CD4-positive, alpha-beta T cell treated with Interferon gamma for 1 hour (primary cell): ENCODE measurements at regions not wholly inside any gene's neighbourhood (a gene's known extent, or its start where the extent isn't known, plus 50 kb on each side); places are given as distances from the start of the nearest gene placed in this dataset.

ENCODE experiments used
- DNase-seq: peaks from one replicate; pipeline ENCODE4 v3.0.0-alpha.2; 2020

DNA sequence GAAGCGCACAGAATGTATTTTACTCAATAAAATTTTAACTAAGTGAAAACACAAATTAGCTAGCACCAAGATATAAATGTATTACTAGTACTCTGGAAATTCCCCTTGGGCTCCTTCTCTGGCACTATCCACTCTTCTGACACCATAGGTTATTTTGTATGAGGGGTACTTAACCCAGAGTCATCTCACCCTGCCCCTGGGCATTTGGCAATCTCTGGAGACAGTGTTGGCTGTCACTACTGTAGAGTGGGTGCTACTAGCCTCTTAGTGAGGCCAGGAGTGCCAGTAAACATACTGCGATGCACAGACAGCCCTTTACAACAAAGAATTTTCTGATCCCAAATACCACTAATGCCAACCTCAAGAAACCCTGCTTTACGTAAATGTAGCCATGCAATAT is 246.3 kb upstream of the KBTBD8 start:
- DNase-seq, result no peak

DNA sequence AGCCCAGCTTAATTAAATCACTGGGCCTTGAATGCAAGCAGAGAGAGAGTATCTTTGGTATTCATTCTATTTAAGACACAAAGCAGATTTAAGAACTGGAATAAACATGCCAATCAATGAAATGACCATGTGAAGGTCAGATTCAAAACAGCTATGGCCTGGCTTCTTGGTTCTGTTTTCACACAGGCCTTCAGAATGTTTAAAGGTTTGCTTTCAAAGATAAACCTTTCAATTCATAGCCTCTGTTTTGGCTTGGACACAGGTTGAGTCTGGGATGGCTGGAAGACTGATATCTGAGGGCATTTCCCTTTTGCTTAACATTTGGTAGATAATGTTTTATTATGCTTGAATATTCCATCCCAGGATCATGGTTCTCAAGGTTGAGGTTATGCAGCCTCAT is 244.4 kb upstream of the KBTBD8 start:
- DNase-seq, result no peak

DNA sequence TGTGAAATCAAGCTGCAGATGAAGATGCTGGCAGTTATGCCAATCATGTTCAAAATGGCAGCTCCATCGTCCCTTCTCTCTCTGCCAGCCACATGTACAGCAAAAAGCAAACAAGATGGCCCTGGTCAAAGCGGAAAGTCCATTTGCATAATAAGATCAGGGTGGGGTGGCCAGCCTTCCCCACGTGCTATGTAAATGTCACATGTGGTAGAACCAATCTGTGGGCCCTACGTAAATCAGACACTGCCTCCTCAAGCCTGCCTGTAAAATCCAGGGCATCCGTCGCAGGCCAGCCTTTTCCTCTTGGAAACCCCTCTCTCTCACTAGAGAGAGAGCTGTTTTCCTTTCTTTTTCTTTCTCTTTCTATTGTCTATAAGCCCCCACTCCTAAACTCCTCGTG is 243.5 kb upstream of the KBTBD8 start:
- no peak for DNase-seq

DNA sequence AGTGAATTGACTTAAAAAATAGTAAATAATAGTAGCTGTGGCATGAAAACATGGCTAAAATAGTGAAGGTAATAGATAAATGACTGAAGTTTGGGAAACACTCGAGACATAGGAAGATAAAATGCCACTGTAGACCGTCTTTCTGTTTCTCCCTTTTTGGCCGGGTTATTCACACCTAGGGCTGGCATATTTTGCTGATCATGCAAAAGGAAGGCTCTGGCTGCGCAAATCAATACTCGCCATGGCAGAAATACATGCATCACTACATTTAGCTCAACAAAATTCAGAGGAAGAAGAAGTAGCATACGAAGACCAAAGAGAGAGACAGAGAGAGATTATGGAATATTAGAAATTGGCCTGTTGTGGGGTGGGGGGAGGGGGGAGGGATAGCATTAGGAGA is 242.2 kb upstream of the KBTBD8 start:
- no peak for DNase-seq

DNA sequence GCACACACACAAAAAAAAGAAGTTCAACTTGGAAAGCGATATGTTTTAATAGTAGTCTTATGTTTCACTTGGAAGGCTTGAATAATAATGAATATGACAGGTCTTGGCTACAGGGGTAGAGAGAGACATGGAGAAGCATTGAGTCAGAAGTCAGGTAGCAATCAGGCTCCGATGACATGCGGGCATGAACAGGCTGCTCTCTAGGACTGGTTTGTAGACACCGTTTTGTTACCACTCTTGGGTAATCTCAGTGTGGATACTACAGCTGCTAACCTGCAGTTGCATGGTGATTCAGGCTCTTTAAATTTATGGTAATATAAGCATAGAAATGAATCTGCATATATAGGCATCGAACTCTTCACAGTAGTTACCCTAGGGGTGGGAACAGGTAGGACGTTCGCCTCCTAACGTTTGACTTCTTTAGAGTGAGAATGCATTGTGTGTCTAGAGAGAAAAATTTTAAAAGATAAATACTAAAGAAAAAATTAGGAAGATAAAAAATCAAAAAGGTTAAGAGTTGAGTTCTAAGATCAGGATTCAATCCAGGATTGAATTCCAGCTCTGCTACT is 241.6 kb upstream of the KBTBD8 start:
- DNase-seq, result no peak

DNA sequence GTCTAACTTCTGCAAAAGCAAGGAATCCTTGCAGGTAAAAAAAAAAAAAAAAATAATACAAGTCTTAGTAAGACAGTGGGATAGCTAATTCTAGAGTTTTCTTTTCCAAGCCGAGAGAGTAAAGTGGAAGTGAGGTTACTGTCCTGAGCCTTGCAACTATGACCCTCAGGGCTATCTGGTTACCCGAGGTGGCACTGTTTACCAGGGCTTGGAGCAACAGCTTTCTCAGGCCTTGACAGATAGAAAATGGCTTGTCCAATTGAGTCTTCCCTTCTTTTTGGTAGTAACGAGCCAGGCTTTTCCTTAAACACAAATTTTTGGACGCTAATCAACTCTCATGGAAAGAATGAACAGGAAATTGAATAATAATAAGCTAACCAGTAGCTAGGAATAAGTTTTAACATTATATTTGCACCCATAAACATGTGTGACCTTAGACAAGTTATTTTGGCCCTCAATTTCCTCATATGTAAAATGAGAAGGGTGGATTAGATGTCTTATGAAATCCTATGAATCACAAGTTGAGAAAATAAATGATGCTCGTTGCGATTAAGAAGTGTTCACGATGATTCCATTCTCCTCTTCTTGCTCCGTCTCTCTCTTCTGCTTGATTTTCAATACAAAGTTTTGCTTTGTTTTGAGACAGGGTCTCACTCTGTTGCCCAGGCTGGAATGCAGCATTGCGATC is 236.9 kb upstream of the KBTBD8 start:
- DNase-seq, result no peak

DNA sequence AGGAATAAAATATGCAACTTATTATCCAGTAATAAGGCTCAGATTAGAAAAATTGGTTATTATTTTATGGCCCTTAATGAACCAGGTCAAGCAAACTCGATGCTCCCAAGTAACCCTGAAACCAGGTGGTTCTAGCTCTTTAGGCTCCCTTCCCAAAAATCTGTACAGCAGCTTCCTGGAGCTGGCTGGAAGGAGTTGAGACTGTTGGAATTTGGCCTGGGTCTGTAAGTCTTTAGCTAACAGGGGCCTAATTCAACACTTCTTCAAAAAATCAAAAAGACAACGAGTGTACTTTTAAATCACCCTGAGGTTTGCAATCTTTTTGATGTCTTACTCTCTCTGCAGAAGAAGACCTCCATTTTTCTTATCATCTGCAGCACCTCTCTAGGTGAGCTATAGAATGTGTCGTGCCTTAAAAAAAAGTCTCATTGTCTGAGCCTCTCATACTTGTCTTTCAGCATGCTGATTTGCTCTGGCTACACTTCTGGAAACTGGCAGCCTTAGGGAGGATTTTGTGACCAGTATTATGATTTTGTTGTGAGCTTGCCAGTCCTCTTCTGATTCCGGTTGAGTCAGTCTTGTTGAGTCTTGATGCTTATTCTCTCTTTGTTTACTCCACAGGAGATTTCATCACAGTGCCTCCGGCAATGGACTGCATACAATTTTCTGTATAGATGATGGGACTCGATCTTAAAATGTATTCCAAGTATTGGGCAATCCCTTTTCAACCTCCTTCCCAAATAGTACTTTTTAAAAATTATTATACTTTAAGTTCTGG is 235.0 kb upstream of the KBTBD8 start:
- no peak for DNase-seq

DNA sequence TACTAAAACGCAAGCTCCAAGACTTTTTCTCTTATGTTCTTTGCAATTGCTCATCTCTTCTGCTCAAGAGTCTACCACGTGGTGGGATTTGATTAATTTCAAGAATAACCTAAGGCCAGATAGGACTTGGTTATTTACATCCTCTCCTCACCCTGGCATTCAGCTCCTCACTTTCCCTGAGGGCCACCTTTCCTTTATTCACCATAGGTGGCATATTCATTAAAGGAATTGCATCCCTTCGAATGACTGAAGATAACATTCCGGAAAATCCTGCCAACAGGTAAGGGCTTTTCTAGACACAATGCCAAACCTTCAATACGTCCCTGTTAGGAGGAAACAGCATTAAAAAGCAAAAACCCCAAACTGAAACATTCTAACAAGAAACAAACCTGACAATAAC is 220.0 kb upstream of the KBTBD8 start:
- DNase-seq, result no peak

DNA sequence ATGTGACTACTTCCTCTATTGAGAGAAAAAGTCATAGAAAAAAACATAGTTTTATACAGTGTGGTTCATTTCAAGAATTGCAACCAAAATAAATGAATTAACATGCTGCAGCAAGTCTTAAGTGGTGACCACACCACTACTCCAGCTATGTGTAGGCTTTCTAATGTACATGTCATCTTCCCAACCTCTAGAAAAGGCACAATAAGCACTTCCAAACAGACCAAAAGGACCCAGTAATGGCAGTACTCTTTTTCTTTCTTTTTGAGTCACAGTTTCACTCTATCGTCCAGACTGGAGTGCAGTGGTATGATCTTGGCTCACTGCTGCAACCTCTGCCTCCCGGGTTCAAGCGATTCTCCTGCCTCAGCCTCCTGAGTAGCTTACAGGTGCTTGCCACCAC is 219.3 kb upstream of the KBTBD8 start:
- no peak for DNase-seq

DNA sequence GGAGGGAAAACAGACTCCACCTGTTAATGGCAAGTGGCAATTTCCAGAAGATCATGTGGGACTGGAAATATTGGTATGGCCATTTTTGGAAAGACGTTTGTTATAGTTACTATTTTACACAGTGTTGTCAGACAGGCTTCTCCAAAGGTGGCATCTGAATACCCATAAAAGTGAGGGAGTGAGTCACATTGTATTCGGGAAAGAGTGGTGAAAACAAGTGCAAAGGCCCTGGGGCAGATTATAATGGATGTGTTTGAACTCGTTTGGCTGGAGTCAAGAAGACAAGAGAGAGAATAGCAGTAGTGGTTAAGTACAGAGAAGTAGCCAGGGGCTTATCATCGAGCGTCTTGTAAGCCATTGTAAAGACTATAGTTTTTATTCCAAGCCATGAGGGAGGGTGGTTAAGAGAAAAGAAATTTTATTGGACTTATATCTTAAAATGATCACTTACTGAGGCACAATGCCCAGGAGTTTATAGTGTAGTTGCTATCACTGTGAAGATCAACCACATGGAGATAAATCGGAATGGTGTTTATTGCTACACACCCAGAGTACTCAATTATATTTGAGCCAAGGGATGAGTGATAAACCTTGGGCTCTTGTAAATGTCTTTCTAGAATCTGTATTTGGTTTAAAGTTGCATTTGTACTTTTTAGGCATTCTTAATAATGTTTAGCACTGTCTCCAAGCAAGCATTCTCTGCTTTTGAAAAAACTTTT is 212.8 kb upstream of the KBTBD8 start:
- no peak for DNase-seq

DNA sequence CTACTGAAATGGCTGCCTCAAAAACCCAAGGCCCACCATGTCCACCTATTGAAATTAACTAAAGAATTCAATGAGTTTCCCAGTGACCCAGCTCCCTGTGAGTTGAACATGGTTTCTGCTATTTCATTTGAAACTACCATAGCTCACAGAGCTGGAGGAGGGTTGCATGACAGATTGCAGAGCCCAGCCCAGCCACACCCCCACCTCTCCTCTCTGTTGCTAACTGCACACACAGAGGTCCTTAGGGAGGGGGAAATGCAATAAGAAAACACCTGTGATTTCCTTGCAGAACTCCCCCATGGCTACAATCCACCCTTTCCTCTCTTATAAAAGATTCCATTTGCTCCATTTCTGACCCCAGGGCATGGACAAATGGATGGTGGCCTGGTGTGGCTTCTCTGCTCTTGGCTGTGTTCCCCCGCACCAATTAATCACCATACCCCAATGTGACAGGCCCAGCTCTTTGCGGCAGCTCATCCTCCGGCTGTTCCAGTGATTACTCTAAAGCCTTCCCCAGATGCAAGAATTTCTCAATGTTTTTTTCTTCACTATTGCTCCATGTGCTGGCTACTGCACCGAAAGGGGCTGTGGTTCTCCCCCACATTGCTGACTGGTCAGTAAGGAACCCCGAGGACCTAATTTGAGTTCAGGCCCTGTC is 208.4 kb upstream of the KBTBD8 start:
- DNase-seq, result no peak

DNA sequence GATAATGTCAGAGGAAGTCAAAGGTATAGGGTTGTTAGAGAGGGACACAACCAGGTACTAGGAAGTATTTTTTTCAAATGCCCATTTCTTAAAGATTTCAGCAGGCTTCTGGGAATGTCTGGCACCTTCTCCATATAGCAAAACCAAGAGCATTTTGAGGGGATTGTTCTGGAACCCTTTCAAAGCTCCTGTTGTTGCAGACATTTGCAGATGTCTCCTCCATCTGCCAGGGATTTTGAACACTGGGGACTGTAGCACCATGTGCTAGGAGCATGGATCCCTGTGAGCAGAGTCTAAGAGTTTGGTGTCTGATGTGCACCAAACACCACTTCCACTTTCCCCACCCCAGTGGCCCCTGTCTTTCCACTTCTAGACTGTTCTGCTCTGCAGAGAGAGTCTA is 206.0 kb upstream of the KBTBD8 start:
- DNase-seq, result no peak

DNA sequence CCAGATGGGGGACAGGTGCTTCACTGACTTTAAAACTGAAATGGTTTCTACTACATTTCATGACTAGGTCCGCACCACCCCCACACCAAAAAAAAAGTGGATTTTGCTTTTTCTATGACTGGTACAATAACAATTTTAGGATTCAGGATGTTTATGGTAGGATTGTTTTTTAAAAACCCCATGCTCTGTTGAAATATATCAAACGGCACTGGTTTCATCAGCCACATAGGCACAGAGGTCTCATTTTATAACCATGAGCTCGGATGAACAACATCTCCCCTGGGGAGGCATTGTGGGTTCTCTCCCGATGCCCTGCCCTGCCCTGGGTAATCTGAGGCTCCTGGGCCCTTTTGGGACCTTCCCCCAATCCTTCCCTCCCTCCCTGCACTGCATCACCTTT is 202.7 kb upstream of the KBTBD8 start:
- DNase-seq, result no peak

DNA sequence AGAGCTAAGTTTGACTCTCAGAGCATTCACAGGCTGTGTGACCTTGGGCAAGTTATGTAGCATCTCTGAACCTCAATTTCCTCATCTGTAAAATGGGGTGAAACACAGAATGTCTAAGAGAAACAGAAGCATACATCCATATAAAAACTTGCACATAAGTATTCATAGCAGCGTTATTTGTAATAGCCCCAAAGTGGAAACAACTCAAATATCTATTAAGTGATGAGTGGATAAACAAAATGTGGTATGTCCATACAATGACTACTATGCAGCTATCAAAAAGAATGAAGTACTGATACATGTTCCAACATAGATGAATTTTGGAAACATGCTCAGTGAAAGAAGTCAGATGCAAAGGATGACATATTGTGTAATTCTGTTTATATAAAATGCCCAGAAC is 201.8 kb upstream of the KBTBD8 start:
- DNase-seq, result no peak

DNA sequence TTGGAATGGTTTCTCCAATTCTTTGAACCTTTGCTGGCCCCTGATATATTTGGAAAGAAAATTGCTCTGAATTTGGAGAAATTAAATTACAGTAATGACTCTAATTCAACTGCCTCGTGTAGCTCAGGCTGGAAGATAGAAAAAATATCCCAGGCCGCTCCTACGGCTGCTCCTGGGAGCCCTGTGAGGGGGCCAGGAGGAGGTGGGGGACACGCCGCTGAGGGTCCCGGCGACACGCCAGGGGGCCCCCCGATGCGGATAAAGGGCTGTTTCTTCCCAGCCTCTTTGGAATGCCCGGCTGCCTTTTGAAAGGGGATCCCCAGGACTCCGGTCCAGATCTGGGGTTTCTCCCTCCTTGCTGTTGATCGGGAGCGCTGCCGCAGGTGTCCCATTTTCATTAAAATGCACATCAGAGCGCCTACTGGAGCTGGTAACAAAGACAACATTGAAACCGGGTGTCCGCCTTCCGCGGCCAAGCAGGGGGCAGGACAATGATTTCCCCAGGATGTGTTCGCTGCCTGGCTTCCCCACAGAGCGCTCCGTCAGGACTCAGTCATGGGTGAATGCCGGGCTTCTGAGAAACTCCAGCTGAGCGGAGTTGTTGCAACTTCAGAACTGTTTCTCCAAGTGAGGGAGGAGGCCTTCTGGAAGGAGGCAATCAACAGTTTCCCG is 200.1 kb upstream of the KBTBD8 start:
- DNase-seq, result no peak

DNA sequence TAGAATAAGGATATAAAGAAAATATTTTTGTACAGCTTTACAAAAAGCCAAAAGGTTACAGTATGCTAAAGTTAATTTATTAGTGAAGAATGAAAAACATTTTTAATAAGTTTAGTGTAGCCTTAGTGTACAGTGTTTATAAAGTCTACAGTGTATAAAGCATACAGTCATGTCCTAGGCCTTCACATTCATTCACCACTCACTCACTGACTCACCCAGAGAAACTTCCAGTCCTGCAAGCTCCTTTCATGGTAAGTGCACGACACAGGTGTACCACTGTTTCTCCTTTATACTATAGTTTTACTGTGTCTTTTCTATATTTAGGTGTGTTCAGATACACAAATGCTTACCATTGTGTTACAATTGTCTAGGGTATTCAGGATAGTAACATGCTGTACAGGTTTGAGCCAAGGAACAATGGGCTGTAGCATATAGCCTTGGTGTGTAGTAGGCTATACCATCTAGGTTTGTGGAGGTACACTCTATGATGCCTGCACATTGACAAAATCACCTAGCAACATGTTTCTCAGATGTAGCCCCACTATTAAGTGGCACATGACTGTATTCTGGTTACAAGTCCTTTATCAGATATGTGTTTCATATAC is 197.1 kb upstream of the KBTBD8 start:
- no peak for DNase-seq

DNA sequence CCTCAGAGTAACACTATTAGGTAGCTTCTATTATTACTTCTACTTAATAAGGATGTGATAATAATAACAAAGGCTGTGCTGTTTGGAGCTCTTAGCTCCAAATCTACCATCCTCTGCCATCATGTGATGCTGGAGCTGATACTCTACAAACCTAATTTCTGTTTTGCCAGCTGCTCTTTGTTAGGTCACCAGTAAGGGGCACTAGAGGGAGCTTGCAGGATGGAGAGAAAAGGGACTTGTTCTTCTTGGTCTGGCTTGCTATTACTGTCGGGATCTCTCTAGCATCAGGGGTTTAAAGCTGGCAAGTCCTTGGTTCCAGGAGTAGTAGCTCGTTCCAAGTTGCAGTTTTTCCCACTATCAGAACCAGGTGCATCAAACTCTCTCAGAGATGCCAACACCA is 194.9 kb upstream of the KBTBD8 start:
- DNase-seq, result no peak

DNA sequence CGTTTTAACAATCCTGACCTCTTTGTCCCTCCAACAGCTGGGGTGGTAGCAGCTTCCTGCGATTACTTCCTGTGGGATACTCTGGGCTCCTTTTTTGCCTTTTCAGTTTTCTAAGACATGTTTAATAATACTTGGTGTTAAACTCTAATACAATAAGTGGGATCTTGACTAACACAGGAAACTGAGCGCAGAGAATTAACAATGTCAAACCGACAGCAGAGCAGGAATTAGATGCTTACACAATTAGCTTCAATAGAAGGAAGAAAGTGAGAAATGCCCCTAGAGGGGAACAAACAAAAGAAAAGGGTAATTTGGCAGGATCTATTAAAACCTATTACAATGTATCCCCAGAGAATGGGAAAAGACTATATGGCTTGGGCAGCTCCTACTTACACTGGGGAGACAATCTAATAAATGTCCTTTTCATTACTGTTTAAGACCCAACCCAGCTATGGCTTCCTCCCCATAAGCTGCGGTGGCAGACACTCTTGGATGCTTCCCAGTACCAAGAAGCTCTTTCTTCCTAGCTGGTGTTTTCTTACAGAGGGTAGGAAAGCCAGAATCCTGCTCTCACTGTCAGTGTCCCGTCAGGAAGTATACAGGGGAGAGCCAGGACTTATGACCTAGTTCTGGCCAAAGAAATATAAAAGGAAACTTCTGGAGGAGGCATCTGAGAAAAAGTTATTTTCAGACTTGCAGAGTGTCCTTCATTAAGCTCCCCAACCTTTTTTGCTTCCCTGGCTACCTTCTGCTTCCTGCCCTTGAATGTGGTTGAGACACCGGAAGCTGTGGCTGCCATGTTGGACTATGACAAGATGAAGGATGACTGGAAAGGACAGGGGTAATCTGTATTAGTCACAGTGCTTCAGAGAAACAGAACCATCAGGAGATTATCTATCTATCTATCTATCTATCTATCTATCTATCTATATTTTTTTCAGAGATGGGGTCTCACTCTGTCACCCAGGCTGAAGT is 194.1 kb upstream of the KBTBD8 start:
- DNase-seq, result no peak

DNA sequence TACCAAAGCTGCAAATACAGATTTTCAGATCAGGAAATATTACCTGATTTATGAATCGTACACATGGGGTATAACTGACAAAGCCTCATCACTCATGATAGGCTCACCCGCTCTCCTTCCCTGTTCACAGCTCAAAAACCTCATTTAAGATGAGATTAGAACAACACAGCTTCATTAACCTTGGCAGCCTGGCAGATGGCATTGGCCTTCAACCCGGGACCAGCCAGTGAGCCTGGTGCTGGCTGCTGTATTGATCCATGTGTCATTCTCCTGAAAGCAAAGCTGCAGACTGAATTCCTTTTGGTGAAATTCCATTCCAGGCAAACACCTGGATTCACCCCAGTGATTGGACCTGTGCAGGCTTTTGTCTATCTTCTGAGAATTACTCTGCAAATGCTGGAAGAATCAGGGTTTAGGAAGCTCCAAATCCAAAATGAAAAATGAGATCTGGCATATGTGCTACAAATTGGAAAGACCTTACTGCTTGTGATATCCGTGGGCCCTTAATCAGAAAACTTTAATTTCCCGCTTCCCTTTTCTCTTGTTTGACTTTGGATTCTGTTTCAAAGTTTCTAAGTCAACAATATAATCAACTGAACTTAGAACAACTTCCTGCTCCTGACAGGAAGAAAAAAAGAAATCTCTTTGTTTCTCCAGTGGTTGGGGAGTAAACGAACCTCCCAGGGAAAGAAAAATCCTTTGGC is 189.1 kb upstream of the KBTBD8 start:
- no peak for DNase-seq

DNA sequence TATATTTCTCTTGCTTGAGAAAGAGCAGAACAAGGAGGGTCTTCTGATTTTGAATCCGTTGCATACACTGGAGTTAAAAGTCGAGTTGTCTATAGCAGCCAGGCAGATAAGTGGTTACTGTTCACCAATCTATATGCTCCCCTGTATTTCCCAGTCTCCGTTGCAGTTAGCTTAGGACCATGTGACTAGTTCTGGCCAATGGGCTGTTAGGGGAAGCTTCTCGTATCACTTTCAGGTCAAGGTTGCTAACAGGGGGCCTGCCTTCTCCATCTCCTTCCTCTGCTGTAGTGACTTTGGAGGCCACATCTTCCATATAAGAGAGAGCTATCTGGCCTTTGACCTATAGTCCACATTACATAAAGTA is 188.5 kb upstream of the KBTBD8 start:
- DNase-seq, result no peak
